Retinal pigment epithelial cell (primary cell): ENCODE measurements at regions not wholly inside any gene's neighbourhood (a gene's known extent, or its start where the extent isn't known, plus 50 kb on each side); places are given as distances from the start of the nearest gene placed in this dataset.

Source experiments
- DNase-seq: peaks from one replicate; pipeline ENCODE4 v3.0.0-alpha.2; 2010; ENCODE audit warnings: low read depth
- H3K4me3 ChIP-seq: 2 replicates; pipeline ENCODE4 v1.5.1; 2011; ENCODE audit warnings: mild to moderate bottlenecking, low read length, control low read depth, moderate library complexity
- CTCF ChIP-seq: conservative IDR thresholded peaks from 2 replicates; pipeline ENCODE4 v1.5.1; 2011; ENCODE audit warnings: low read depth, low read length, control low read depth, inconsistent platforms

- no peak for TF ChIP-seq CTCF
- H3K4me3 ChIP-seq, result no peak overlapping the region
- no peak for DNase-seq
Observed at GRCh38 chr6:55033016-55033546, 141.2 kb upstream of the HCRTR2 start.

GRCh38 chr6:55034752-55035151 lies 139.6 kb upstream of the HCRTR2 start:
- no peak overlapping the region for H3K4me3 ChIP-seq
- no peak for TF ChIP-seq CTCF
- DNase-seq, result no peak

GRCh38 chr6:55040102-55040848 lies 134.0 kb upstream of the HCRTR2 start:
- DNase-seq, result no peak
- TF ChIP-seq CTCF, result no peak
- no peak overlapping the region for H3K4me3 ChIP-seq

- TF ChIP-seq CTCF, result no peak
- no peak overlapping the region for H3K4me3 ChIP-seq
- DNase-seq, result peak; percentile 60
Observed at GRCh38 chr6:55046869-55047422, 127.4 kb upstream of the HCRTR2 start.

GRCh38 chr6:55047451-55048044 lies 126.8 kb upstream of the HCRTR2 start:
- DNase-seq, result no peak
- H3K4me3 ChIP-seq, result no peak overlapping the region
- TF ChIP-seq CTCF, result no peak

- H3K4me3 ChIP-seq, result no peak overlapping the region
- DNase-seq, result no peak
- TF ChIP-seq CTCF, result no peak
Observed at GRCh38 chr6:55049866-55050265, 124.4 kb upstream of the HCRTR2 start.
